Trophoblast cell (in vitro differentiated cells and primary cell): ENCODE measurements at regions not wholly inside any gene's neighbourhood (a gene's known extent, or its start where the extent isn't known, plus 50 kb on each side); places are given as distances from the start of the nearest gene placed in this dataset.

Source experiments
- DNase-seq, 2 donors: peaks; one replicate each; pipeline ENCODE4 v3.0.0-alpha.2; 2016
- H2AFZ ChIP-seq: 2 replicates; pipeline ENCODE4 v1.6.1; 2013; ENCODE audit warnings: low read length, moderate library complexity, mild to moderate bottlenecking; ENCODE audit not compliant: insufficient read depth, poor library complexity
- H2AK5ac ChIP-seq: 2 replicates; pipeline ENCODE4 v1.6.1; 2013; ENCODE audit warnings: mild to moderate bottlenecking, low read length
- H2BK120ac ChIP-seq: 2 replicates; pipeline ENCODE4 v1.6.1; 2013; ENCODE audit warnings: low read length, mild to moderate bottlenecking, moderate library complexity; ENCODE audit not compliant: insufficient read depth, poor library complexity
- H2BK12ac ChIP-seq: 2 replicates; pipeline ENCODE4 v1.6.1; 2013; ENCODE audit warnings: mild to moderate bottlenecking, low read length, moderate library complexity
- H2BK5ac ChIP-seq: 2 replicates; pipeline ENCODE4 v1.6.1; 2013; ENCODE audit warnings: low read length, low read depth, moderate library complexity, mild to moderate bottlenecking; ENCODE audit not compliant: poor library complexity
- H3K14ac ChIP-seq: 2 replicates; pipeline ENCODE4 v1.6.1; 2013; ENCODE audit warnings: mild to moderate bottlenecking, low read length
- H3K18ac ChIP-seq: 2 replicates; pipeline ENCODE4 v1.6.1; 2013; ENCODE audit warnings: mild to moderate bottlenecking, low read length
- H3K23ac ChIP-seq: 2 replicates; pipeline ENCODE4 v1.6.1; 2013; ENCODE audit warnings: low read length
- H3K27ac ChIP-seq: 2 replicates; pipeline ENCODE4 v1.5.1; 2013; ENCODE audit warnings: low read depth, mild to moderate bottlenecking, inconsistent platforms, low read length, moderate library complexity
- H3K27me3 ChIP-seq: 2 replicates; pipeline ENCODE4 v1.6.1; 2013; ENCODE audit warnings: inconsistent platforms, mild to moderate bottlenecking, low read length, moderate library complexity; ENCODE audit not compliant: insufficient read depth
- H3K36me3 ChIP-seq, 2 experiments: 1 replicate in 1 of 2; 2 replicates in 1 of 2; pipeline ENCODE4 v1.6.1; 2013; ENCODE audit warnings: low read length in 2 of 2, mild to moderate bottlenecking in 2 of 2, moderate library complexity in 1 of 2; ENCODE audit not compliant: insufficient read depth in 2 of 2, control insufficient read depth in 1 of 2
- H3K4ac ChIP-seq: 2 replicates; pipeline ENCODE4 v1.6.1; 2013; ENCODE audit warnings: low read depth, mild to moderate bottlenecking, low read length, moderate library complexity
- H3K4me1 ChIP-seq, 2 experiments: 1 replicate in 1 of 2; 2 replicates in 1 of 2; pipeline ENCODE4 v1.6.1; 2013; ENCODE audit warnings: low read length in 2 of 2, mild to moderate bottlenecking in 2 of 2, moderate library complexity in 1 of 2; ENCODE audit not compliant: insufficient read depth in 2 of 2, control insufficient read depth in 1 of 2
- H3K4me2 ChIP-seq: 2 replicates; pipeline ENCODE4 v1.6.1; 2013; ENCODE audit warnings: inconsistent platforms, mild to moderate bottlenecking, low read length, moderate library complexity
- H3K4me3 ChIP-seq: 2 replicates; pipeline ENCODE4 v1.5.1; 2013; ENCODE audit warnings: mild to moderate bottlenecking, low read depth, low read length, inconsistent platforms
- H3K79me1 ChIP-seq: one replicate; pipeline ENCODE4 v1.6.1; 2013; ENCODE audit warnings: low read length
- H3K79me2 ChIP-seq: 2 replicates; pipeline ENCODE4 v1.6.1; 2013; ENCODE audit warnings: low read length, mild to moderate bottlenecking; ENCODE audit not compliant: control insufficient read depth, insufficient read depth, poor library complexity
- H3K9ac ChIP-seq: 2 replicates; pipeline ENCODE4 v1.6.1; 2013; ENCODE audit warnings: mild to moderate bottlenecking, low read length
- H3K9me3 ChIP-seq: 2 replicates; pipeline ENCODE4 v1.6.1; 2013; ENCODE audit warnings: low read depth, mild to moderate bottlenecking, control low read depth, inconsistent platforms, low read length; ENCODE audit not compliant: insufficient read depth
- H4K12ac ChIP-seq: 2 replicates; pipeline ENCODE4 v1.6.1; 2013; ENCODE audit warnings: low read depth, mild to moderate bottlenecking, low read length, moderate library complexity
- H4K8ac ChIP-seq: 2 replicates; pipeline ENCODE4 v1.6.1; 2013; ENCODE audit warnings: low read depth, mild to moderate bottlenecking, low read length, moderate library complexity
- H4K91ac ChIP-seq: one replicate; pipeline ENCODE4 v1.6.1; 2013; ENCODE audit warnings: low read depth, mild to moderate bottlenecking, low read length, moderate library complexity
- WGBS: extraction: QIAGEN DNeasy Blood & Tissue Kit; methylation state at CpG from one replicate; pipeline ENCODE4 v1.1.7; 2013; ENCODE audit warnings: missing lambda C conversion rate; ENCODE audit not compliant: insufficient read length, insufficient coverage; ENCODE audit errors: extremely low coverage; 5-methylcytosine and 5-hydroxymethylcytosine counted together

DNA sequence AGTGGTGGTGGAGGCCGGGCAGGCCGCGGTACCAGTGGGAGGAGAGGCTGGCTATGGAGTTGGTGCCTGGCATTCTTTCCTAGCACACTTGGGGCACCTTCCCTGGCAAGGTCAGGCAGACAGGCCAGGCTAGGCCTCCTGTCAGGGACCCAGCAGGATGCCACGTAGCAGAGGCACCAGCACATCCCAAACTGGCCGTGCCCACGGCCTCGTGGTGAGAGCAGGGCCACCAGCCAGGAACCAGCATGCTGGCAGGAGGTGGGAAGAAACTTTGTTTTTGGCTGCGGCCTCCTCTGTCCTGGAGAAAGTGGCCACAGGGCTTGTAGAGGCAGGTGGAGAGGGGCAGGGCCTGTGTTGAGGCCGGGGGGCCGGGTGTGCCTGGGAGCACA lies 57.6 kb upstream of the CBFA2T3 start:
- no peaks in the 10 kb centered on the region for H3K27me3 ChIP-seq
- H2BK5ac ChIP-seq, result no peak overlapping the region
- H3K4ac ChIP-seq, result no peak overlapping the region
- no peaks in the 10 kb centered on the region for H3K36me3 ChIP-seq
- no peaks in the 10 kb centered on the region for H3K79me1 ChIP-seq
- no peak overlapping the region for H3K9ac ChIP-seq
- no peak overlapping the region for H3K4me3 ChIP-seq
- no peak overlapping the region for H3K27ac ChIP-seq
- H4K8ac ChIP-seq, result no peak overlapping the region
- H3K9me3 ChIP-seq, result peaks cover 8% of the 10 kb centered on the region
- DNase-seq, result no peak
- no peaks in the 10 kb centered on the region for H3K4me1 ChIP-seq
- no peaks in the 10 kb centered on the region for H3K79me2 ChIP-seq
- H3K18ac ChIP-seq, result no peak overlapping the region
- H2BK12ac ChIP-seq, result no peak overlapping the region
- H3K4me2 ChIP-seq, result no peak overlapping the region
- no peak overlapping the region for H3K23ac ChIP-seq
- H2BK120ac ChIP-seq, result no peak overlapping the region
- H2AFZ ChIP-seq, result no peak overlapping the region
- WGBS, result no CpG with 5 or more reads among the region's 10 CpGs
- no peak overlapping the region for H4K91ac ChIP-seq
- H4K12ac ChIP-seq, result no peak overlapping the region
- no peak overlapping the region for H2AK5ac ChIP-seq
- H3K14ac ChIP-seq, result no peak overlapping the region

GRCh38 chr16:89034971-89035668 lies 58.1 kb upstream of the CBFA2T3 start:
- Histone ChIP-seq H2AFZ (no peak overlapping the region), H3K36me3 (no peaks in the 10 kb centered on the region), H3K27me3 (no peaks in the 10 kb centered on the region), H3K27ac (no peak overlapping the region), H3K23ac (no peak overlapping the region), H3K4me2 (no peak overlapping the region), H3K79me1 (no peaks in the 10 kb centered on the region), H3K9me3 (peaks cover 8% of the 10 kb centered on the region), H3K18ac (no peak overlapping the region), H3K4me1 (no peaks in the 10 kb centered on the region), H2BK5ac (no peak overlapping the region), H2AK5ac (no peak overlapping the region), H3K4ac (no peak overlapping the region), H2BK12ac (no peak overlapping the region), H3K9ac (no peak overlapping the region), H4K8ac (no peak overlapping the region), H4K91ac (no peak overlapping the region), H3K14ac (no peak overlapping the region), H3K4me3 (no peak overlapping the region), H2BK120ac (no peak overlapping the region), H4K12ac (no peak overlapping the region), H3K79me2 (no peaks in the 10 kb centered on the region)
- WGBS, result no CpG with 5 or more reads among the region's 23 CpGs
- no peak for DNase-seq

- Histone ChIP-seq H3K4me3 (no peak overlapping the region), H3K79me2 (no peaks in the 10 kb centered on the region), H2BK120ac (no peak overlapping the region), H3K27ac (no peak overlapping the region), H4K91ac (no peak overlapping the region), H3K9me3 (peaks cover 8% of the 10 kb centered on the region), H3K4ac (no peak overlapping the region), H2BK12ac (no peak overlapping the region), H3K36me3 (no peaks in the 10 kb centered on the region), H3K4me1 (no peaks in the 10 kb centered on the region), H2BK5ac (no peak overlapping the region), H2AK5ac (no peak overlapping the region), H2AFZ (no peak overlapping the region), H3K79me1 (no peaks in the 10 kb centered on the region), H3K18ac (no peak overlapping the region), H3K23ac (no peak overlapping the region), H3K27me3 (no peaks in the 10 kb centered on the region), H3K14ac (no peak overlapping the region), H4K12ac (no peak overlapping the region), H3K4me2 (no peak overlapping the region), H4K8ac (no peak overlapping the region), H3K9ac (no peak overlapping the region)
- WGBS, result no CpG with 5 or more reads among the region's 22 CpGs
- DNase-seq, result no peak
These were observed 57.7 kb upstream of the ACSF3 start for GRCh38 chr16:89035669-89036570.

DNA sequence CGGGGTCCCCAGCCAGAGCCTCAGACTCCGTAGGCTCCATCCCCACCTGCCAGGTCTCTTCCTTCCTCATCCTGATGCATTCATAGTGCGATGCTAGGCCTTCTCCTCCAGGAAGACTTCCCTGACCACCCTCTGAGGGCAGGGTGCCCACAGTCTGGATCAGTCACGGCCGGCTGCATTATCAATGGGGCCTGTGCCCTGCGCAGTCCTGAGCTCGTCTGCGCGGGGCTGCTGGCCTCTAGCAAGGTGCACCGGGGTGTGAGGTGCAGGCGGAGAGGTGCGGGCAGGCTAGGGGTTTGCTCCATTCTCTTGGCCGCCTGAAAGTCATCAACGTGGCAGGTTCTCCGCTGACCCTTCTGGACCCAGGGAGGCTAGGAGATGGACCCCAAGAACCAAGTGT lies 56.9 kb upstream of the ACSF3 start:
- no peak overlapping the region for H2BK12ac ChIP-seq

More for the DNA sequence above, 56.9 kb upstream of the ACSF3 start:
- H3K4me2 ChIP-seq, result no peak overlapping the region
- H3K27ac ChIP-seq, result no peak overlapping the region
- H3K79me2 ChIP-seq, result no peaks in the 10 kb centered on the region
- no peak overlapping the region for H3K4me3 ChIP-seq
- no peak overlapping the region for H2AFZ ChIP-seq
- no peak overlapping the region for H3K23ac ChIP-seq
- H3K79me1 ChIP-seq, result no peaks in the 10 kb centered on the region
- no peak overlapping the region for H4K91ac ChIP-seq
- no peak overlapping the region for H4K12ac ChIP-seq
- no peak overlapping the region for H2BK120ac ChIP-seq
- H3K14ac ChIP-seq, result no peak overlapping the region
- no CpG with 5 or more reads among the region's 15 CpGs for WGBS
- H3K4me1 ChIP-seq, result no peaks in the 10 kb centered on the region
- no peak for DNase-seq
- H3K9ac ChIP-seq, result no peak overlapping the region
- peaks cover 6% of the 10 kb centered on the region for H3K9me3 ChIP-seq
- H3K36me3 ChIP-seq, result no peaks in the 10 kb centered on the region
- H2BK5ac ChIP-seq, result no peak overlapping the region
- H3K27me3 ChIP-seq, result no peaks in the 10 kb centered on the region
- H2AK5ac ChIP-seq, result no peak overlapping the region
- no peak overlapping the region for H3K4ac ChIP-seq
- no peak overlapping the region for H3K18ac ChIP-seq
- no peak overlapping the region for H4K8ac ChIP-seq
